KG1 (cell line): ENCODE measurements at regions not wholly inside any gene's neighbourhood (a gene's known extent, or its start where the extent isn't known, plus 50 kb on each side); places are given as distances from the start of the nearest gene placed in this dataset.

Experiments used
- DNase-seq: peaks from one replicate; lab custom pipeline; 2025; lab: John Stamatoyannopoulos, UW

GRCh38 chr20:4600308-4601014, 85.8 kb upstream of the PRNP start:
- no peak for DNase-seq

GRCh38 chr20:4597215-4597614, 89.0 kb upstream of the PRNP start:
- DNase-seq, result no peak

- no peak for DNase-seq
Measured at GRCh38 chr20:4593149-4593525, 93.1 kb upstream of the PRNP start.

GRCh38 chr20:4592316-4593148, 93.7 kb upstream of the PRNP start:
- no peak for DNase-seq

DNA sequence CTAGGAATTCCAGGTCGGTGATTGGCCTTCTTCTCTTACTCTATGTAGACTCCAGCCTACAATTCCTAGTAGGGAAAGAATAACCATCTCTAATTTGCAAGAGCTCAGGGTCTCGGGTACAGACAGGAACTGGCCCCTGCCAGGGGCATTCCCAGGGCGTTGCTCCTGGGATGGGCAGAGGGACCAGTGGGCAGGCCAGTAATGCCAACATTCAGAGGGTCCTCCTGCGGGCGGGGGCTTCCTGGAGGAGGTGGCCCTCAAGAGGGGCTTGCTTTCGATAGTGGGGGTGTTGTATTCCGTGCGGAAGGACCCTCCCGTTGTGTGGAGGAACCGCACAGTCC, 94.3 kb upstream of the PRNP start:
- no peak for DNase-seq

DNA sequence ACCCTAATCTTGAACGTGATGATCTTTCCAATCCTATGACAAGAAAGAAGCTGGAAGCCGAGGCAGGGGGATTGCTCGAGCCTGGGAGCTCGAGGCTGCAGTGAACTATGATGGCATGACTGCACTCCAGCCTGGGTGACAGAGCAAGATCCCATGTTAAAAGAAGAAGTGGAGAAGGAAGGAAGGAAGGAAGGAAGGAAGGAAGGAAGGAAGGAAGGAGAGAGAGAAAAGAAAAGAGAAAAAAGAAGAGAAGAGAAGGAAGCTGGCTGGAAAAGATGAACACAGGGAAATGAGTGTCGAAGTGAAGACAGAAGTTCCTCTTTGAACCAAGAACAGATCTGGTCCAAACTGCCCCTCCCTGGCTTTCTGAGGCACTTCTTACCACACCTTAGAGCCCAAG, 100.5 kb upstream of the PRNP start:
- no peak for DNase-seq

DNA sequence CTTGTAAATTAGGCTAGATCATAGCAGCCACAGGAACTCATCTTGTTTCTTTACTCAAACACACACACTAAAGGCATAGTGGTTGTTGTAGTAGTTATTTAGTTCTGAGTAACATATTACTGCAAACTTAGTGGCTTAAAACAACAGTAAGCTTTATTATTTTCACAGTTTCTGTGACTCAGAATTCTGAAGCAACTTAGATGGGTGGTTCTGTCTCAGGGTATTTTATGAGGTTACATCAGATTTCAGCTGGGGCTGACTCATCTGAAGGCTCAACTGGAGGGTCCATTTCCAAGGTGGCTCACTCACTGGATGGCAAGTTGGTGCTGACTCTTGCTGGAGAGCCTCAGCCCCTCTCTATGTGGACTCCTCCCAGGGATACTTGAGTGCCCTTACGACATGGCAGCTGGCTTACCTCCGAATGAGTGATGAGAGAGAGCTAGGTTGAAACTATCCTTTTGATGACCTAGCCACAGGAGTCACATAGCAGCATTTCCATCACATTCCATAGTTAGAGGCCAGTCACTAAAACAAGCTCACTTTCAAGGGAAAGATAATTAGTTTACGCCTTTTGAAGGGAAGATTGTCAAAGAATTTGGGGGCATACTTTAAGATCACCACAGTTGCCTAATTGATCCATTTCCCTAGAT, 101.0 kb upstream of the PRNP start:
- DNase-seq, result no peak

DNA sequence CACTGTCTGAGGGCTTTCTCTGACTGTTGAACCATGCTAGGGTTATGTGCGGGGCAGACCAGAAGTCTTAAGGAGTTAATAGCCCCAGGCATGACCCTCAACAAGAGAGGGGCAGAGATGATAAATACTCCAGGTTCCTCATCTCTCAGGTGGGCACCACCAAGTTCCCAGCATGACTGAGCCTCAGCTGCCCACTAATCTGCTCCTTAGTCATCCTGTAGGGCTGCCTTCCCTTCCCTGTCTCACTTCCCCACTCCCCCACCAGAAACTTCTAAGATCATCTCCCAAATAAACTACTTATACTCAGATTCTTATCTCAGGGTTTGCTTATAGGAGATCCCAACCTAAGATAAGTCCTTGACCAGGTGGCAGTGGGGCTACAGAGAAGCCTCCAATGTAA, 101.7 kb upstream of the PRNP start:
- no peak for DNase-seq

GRCh38 chr20:4581838-4582237, 104.4 kb upstream of the PRNP start:
- no peak for DNase-seq

DNA sequence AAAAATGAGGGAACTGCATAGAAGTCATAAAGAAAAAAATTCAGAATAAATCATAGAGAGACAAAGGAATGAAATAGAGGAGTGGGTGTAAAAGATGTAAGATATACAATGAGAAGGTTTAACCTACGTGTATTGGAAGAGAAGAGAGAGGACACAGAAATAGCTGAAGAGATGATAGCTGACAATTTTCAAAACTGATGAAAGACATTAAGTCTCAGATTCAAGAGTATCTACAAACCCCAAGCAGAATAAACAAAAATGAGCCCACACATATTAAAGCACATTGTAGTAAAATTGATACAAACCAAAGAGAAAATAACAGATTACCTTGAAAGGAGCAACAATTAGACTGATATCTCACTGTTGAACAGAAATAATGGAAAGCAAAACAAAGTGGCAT, 107.9 kb upstream of the PRNP start:
- no peak for DNase-seq

GRCh38 chr20:4574356-4574690, 111.9 kb upstream of the PRNP start:
- no peak for DNase-seq

DNA sequence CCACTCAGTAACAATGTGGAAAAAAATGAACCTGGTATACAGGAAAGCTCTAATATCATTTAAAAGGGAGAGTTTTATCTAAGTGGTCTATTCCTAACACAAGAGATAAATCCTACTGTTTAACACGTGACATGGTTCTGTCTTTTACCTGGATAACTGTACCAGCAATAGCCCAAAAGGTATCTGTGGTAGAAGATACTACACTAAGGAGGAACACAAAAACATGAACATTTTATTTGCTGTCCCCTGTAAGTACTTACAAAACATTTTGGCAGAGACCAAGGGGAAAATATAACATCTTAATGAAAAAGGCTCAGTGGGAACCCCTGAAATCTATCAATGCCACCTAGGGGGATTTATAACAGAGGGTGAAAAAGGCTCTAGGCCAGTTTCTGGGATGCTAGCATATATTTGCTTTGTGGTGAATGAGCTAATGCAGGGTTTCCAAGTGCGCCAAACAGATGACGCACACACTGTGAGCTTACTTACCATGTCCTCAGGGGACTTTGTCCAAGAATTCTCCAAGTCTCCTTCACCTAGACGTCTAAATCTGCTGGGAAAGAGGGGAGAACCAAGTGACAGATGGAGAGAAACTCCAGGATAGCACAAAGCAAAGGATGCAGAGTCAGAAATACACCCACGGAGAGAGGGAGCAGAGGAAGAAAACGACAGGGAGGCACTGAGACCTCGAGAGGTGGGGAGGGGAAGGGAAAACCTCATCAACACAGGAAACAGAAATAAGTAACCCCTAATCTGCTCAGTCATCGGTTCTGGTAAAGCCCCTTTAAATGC, 112.5 kb upstream of the PRNP start:
- no peak for DNase-seq

DNA sequence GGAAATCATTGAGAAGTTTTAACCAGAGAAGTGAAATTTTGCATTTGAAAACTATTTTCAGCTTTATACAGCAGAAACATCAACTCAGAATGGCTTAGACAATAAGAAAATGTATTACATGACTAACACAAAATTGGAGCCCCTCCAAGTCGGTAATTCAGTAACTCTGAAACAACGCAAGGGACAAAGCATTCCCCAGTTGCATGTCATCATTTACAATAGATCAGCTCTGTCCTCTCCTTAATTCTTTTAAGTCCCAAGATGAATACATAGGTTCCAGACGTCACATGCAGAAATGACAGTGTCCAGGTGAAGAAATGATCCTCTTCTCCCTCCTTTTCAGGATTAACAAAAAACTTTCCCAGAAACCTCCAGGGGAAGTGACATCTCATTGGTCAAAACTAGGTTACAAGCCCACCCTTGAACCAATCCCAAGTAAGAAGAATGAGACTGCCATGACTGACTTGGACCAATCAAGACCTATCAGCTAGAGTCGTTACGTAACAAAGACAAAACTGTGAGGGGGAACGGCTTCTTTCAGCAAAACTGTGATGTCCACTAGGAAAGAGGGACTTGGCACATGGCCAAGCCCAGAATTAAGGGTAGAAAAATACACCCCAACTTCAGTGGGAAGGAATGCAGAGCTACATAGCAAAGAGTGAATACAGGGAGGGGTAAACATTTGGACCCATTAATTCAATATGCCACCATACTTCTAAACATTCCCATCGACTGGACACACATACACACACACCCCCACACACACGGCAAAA, 114.3 kb upstream of the PRNP start:
- DNase-seq, result no peak

- no peak for DNase-seq
Measured at GRCh38 chr20:4569865-4570264, 116.4 kb upstream of the PRNP start.

DNA sequence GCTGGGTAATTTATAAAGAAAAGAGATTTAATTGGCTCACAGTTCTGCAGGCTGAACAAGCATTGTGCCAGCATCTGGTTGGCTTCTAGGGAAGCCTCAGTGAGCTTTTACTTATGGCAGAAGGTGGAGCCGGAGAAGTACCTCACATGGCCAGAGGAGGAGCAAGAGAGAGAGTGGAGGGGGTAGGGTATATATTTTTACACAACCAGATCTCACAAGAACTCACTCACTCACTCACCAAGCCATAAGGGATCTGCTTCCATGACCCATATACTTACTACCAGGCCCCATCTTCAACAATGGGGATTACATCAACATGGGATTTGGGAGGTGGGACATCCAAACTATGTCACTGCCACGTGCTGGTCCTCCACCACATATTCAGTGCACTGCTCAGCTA, 117.2 kb upstream of the PRNP start:
- no peak for DNase-seq

GRCh38 chr20:4568361-4568959, 117.8 kb upstream of the PRNP start:
- DNase-seq, result no peak

- DNase-seq, result no peak
Measured at GRCh38 chr20:4567170-4567569, 119.1 kb upstream of the PRNP start.

DNA sequence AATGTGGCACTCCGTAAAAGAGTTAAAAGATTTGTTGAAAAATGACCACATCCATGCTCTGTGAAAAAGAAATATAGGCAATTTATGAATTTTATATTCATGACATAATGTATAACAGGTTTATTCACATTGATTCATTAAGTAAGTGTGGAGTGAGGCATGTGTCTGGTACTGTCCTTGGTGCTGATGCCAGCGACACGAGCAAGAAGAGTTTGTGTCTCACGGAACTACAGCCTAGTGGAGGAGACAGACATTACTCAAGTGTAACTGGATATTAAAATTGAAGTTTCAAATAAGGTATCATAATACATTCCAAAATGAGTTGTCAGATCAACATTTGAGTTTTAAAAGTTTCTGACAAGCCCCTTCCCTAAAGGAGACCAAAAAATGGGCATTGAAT, 122.7 kb upstream of the PRNP start:
- DNase-seq, result no peak

- DNase-seq, result no peak
Measured at GRCh38 chr20:4563031-4563430, 123.2 kb upstream of the PRNP start.

- DNase-seq, result no peak
Measured at GRCh38 chr20:4560667-4561066, 125.6 kb upstream of the PRNP start.

GRCh38 chr20:4559906-4560305, 126.3 kb upstream of the PRNP start:
- no peak for DNase-seq
